ENCODE measurements at regions not wholly inside any gene's neighbourhood (a gene's known extent, or its start where the extent isn't known, plus 50 kb on each side); places are given as distances from the start of the nearest gene placed in this dataset.

DNA sequence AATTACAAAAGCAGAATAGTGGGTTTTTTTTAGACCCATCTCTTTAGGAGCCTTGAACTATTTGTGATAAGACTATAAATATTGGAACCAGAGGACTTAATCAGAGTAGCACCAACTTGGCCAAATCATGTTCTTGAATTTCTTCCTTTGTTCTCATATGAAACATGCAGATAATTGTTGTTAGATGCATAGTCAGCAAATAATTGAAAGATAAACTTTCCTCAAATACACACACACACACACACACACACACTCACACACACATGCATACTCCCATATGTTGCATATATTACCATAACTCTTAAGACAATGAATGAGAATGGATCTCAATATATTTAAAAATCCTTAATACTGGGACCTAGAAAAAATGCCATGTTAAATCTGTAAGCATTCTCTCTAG is 310.4 kb downstream of the KCNJ2 start:
- no peak overlapping the region for H3K27ac Mint-ChIP-seq
- H3K4me1 Mint-ChIP-seq, result no peaks in the 10 kb centered on the region
- ATAC-seq (no peak), DNase-seq (ENCODE audit: low spot score) (no peak)
- H3K36me3 Mint-ChIP-seq, result peaks cover 6% of the 10 kb centered on the region
- H3K4me3 Mint-ChIP-seq, result no peak overlapping the region
- ChIA-PET POLR2A (no interaction called here), CTCF (no interaction called here)
- TF ChIP-seq ESRRA (CRISPR knock-in tag; IDR thresholded peaks at IDR 0.05; ENCODE audit: borderline replicate concordance) (no peak), ZNF121 (CRISPR knock-in tag; IDR thresholded peaks at IDR 0.05) (no peak), ZNF219 (CRISPR knock-in tag; IDR thresholded peaks at IDR 0.05; ENCODE audit: borderline replicate concordance) (no peak)
- no peaks in the 10 kb centered on the region for H3K27me3 Mint-ChIP-seq (ENCODE audit: low read depth)
- peaks cover 10% of the 10 kb centered on the region for H3K9me3 Mint-ChIP-seq

DNA sequence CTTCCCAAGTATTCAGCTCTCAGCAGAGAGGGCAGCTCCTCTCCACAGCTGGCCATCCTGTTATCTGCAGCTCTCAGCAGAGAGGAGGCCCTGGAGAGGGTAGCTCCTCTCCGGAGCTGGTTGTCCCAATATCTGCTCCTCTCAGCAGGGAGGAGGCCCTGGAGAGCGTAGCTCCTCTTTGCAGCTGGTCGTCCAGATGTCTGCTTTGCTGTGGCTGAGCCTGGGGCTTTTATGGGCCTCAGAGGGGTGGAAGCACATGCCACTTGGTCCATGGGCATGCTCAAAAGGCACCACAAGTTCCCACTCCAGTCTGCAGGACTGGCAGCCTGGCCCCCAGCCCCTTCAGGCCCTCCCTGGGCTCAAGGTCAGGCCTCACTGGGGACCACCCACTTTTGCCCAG is 314.3 kb downstream of the KCNJ2 start:
- H3K27ac Mint-ChIP-seq, result no peak overlapping the region
- DNase-seq (ENCODE audit: low spot score) (no peak), ATAC-seq (no peak)
- no peaks in the 10 kb centered on the region for H3K27me3 Mint-ChIP-seq (ENCODE audit: low read depth)
- H3K4me1 Mint-ChIP-seq, result no peaks in the 10 kb centered on the region
- ChIA-PET POLR2A (no interaction called here), CTCF (no interaction called here)
- H3K4me3 Mint-ChIP-seq, result no peak overlapping the region
- TF ChIP-seq, protein P1, sequence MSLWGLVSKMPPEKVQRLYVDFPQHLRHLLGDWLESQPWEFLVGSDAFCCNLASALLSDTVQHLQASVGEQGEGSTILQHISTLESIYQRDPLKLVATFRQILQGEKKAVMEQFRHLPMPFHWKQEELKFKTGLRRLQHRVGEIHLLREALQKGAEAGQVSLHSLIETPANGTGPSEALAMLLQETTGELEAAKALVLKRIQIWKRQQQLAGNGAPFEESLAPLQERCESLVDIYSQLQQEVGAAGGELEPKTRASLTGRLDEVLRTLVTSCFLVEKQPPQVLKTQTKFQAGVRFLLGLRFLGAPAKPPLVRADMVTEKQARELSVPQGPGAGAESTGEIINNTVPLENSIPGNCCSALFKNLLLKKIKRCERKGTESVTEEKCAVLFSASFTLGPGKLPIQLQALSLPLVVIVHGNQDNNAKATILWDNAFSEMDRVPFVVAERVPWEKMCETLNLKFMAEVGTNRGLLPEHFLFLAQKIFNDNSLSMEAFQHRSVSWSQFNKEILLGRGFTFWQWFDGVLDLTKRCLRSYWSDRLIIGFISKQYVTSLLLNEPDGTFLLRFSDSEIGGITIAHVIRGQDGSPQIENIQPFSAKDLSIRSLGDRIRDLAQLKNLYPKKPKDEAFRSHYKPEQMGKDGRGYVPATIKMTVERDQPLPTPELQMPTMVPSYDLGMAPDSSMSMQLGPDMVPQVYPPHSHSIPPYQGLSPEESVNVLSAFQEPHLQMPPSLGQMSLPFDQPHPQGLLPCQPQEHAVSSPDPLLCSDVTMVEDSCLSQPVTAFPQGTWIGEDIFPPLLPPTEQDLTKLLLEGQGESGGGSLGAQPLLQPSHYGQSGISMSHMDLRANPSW (CRISPR knock-in tag; conservative IDR thresholded peaks at IDR 0.05; ENCODE audit: low read depth), result no peak
- TF ChIP-seq GABPB1 (CRISPR knock-in tag; IDR thresholded peaks at IDR 0.05), result no peak
- TF ChIP-seq, protein P2, sequence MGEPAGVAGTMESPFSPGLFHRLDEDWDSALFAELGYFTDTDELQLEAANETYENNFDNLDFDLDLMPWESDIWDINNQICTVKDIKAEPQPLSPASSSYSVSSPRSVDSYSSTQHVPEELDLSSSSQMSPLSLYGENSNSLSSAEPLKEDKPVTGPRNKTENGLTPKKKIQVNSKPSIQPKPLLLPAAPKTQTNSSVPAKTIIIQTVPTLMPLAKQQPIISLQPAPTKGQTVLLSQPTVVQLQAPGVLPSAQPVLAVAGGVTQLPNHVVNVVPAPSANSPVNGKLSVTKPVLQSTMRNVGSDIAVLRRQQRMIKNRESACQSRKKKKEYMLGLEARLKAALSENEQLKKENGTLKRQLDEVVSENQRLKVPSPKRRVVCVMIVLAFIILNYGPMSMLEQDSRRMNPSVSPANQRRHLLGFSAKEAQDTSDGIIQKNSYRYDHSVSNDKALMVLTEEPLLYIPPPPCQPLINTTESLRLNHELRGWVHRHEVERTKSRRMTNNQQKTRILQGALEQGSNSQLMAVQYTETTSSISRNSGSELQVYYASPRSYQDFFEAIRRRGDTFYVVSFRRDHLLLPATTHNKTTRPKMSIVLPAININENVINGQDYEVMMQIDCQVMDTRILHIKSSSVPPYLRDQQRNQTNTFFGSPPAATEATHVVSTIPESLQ (CRISPR knock-in tag; IDR thresholded peaks at IDR 0.05), result no peak
- no peak for TF ChIP-seq NR1H2 (CRISPR knock-in tag; IDR thresholded peaks at IDR 0.05)
- no peak for TF ChIP-seq ATF1 (CRISPR knock-in tag; IDR thresholded peaks at IDR 0.05)
- TF ChIP-seq, protein P3, sequence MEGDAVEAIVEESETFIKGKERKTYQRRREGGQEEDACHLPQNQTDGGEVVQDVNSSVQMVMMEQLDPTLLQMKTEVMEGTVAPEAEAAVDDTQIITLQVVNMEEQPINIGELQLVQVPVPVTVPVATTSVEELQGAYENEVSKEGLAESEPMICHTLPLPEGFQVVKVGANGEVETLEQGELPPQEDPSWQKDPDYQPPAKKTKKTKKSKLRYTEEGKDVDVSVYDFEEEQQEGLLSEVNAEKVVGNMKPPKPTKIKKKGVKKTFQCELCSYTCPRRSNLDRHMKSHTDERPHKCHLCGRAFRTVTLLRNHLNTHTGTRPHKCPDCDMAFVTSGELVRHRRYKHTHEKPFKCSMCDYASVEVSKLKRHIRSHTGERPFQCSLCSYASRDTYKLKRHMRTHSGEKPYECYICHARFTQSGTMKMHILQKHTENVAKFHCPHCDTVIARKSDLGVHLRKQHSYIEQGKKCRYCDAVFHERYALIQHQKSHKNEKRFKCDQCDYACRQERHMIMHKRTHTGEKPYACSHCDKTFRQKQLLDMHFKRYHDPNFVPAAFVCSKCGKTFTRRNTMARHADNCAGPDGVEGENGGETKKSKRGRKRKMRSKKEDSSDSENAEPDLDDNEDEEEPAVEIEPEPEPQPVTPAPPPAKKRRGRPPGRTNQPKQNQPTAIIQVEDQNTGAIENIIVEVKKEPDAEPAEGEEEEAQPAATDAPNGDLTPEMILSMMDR (IDR thresholded peaks at IDR 0.05), result no peak
- no peak for TF ChIP-seq ZNF232 (CRISPR knock-in tag; IDR thresholded peaks at IDR 0.05)
- TF ChIP-seq ZNF263 (CRISPR knock-in tag; IDR thresholded peaks at IDR 0.05; ENCODE audit: low read depth), result no peak
- TF ChIP-seq EMX1 (CRISPR knock-in tag; IDR thresholded peaks at IDR 0.05), result no peak
- TF ChIP-seq ZBTB21 (CRISPR knock-in tag; IDR thresholded peaks at IDR 0.05; ENCODE audit: borderline replicate concordance), result no peak
- TF ChIP-seq, protein P4, sequence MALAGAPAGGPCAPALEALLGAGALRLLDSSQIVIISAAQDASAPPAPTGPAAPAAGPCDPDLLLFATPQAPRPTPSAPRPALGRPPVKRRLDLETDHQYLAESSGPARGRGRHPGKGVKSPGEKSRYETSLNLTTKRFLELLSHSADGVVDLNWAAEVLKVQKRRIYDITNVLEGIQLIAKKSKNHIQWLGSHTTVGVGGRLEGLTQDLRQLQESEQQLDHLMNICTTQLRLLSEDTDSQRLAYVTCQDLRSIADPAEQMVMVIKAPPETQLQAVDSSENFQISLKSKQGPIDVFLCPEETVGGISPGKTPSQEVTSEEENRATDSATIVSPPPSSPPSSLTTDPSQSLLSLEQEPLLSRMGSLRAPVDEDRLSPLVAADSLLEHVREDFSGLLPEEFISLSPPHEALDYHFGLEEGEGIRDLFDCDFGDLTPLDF (CRISPR knock-in tag; IDR thresholded peaks at IDR 0.05), result no peak
- no peak for TF ChIP-seq ZNF423 (CRISPR knock-in tag; IDR thresholded peaks at IDR 0.05)
- TF ChIP-seq SOX15 (CRISPR knock-in tag; IDR thresholded peaks at IDR 0.05), result no peak
- no peak for TF ChIP-seq CREM (CRISPR knock-in tag; IDR thresholded peaks at IDR 0.05)
- TF ChIP-seq, protein P5, sequence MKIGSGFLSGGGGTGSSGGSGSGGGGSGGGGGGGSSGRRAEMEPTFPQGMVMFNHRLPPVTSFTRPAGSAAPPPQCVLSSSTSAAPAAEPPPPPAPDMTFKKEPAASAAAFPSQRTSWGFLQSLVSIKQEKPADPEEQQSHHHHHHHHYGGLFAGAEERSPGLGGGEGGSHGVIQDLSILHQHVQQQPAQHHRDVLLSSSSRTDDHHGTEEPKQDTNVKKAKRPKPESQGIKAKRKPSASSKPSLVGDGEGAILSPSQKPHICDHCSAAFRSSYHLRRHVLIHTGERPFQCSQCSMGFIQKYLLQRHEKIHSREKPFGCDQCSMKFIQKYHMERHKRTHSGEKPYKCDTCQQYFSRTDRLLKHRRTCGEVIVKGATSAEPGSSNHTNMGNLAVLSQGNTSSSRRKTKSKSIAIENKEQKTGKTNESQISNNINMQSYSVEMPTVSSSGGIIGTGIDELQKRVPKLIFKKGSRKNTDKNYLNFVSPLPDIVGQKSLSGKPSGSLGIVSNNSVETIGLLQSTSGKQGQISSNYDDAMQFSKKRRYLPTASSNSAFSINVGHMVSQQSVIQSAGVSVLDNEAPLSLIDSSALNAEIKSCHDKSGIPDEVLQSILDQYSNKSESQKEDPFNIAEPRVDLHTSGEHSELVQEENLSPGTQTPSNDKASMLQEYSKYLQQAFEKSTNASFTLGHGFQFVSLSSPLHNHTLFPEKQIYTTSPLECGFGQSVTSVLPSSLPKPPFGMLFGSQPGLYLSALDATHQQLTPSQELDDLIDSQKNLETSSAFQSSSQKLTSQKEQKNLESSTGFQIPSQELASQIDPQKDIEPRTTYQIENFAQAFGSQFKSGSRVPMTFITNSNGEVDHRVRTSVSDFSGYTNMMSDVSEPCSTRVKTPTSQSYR (CRISPR knock-in tag; IDR thresholded peaks at IDR 0.05), result no peak
- TF ChIP-seq, protein P6, sequence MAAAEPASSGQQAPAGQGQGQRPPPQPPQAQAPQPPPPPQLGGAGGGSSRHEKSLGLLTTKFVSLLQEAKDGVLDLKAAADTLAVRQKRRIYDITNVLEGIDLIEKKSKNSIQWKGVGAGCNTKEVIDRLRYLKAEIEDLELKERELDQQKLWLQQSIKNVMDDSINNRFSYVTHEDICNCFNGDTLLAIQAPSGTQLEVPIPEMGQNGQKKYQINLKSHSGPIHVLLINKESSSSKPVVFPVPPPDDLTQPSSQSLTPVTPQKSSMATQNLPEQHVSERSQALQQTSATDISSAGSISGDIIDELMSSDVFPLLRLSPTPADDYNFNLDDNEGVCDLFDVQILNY (CRISPR knock-in tag; IDR thresholded peaks at IDR 0.05), result no peak
- TF ChIP-seq SP1 (CRISPR knock-in tag; conservative IDR thresholded peaks at IDR 0.05), result no peak
- TF ChIP-seq, protein P7, sequence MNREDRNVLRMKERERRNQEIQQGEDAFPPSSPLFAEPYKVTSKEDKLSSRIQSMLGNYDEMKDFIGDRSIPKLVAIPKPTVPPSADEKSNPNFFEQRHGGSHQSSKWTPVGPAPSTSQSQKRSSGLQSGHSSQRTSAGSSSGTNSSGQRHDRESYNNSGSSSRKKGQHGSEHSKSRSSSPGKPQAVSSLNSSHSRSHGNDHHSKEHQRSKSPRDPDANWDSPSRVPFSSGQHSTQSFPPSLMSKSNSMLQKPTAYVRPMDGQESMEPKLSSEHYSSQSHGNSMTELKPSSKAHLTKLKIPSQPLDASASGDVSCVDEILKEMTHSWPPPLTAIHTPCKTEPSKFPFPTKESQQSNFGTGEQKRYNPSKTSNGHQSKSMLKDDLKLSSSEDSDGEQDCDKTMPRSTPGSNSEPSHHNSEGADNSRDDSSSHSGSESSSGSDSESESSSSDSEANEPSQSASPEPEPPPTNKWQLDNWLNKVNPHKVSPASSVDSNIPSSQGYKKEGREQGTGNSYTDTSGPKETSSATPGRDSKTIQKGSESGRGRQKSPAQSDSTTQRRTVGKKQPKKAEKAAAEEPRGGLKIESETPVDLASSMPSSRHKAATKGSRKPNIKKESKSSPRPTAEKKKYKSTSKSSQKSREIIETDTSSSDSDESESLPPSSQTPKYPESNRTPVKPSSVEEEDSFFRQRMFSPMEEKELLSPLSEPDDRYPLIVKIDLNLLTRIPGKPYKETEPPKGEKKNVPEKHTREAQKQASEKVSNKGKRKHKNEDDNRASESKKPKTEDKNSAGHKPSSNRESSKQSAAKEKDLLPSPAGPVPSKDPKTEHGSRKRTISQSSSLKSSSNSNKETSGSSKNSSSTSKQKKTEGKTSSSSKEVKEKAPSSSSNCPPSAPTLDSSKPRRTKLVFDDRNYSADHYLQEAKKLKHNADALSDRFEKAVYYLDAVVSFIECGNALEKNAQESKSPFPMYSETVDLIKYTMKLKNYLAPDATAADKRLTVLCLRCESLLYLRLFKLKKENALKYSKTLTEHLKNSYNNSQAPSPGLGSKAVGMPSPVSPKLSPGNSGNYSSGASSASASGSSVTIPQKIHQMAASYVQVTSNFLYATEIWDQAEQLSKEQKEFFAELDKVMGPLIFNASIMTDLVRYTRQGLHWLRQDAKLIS (CRISPR knock-in tag; IDR thresholded peaks at IDR 0.05; ENCODE audit: borderline replicate concordance), result no peak
- H3K9me3 Mint-ChIP-seq, result peaks cover 10% of the 10 kb centered on the region
- H3K36me3 Mint-ChIP-seq, result peaks cover 6% of the 10 kb centered on the region
